B cell (primary cell): ENCODE measurements at regions not wholly inside any gene's neighbourhood (a gene's known extent, or its start where the extent isn't known, plus 50 kb on each side); places are given as distances from the start of the nearest gene placed in this dataset.

Experiments used
- ATAC-seq: fragments of 200-7000 bp; cut with Tn5 transposase; one replicate; pipeline ENCODE4 v1.10.0; 2021; ENCODE audit warnings: low read depth, mild to moderate bottlenecking, moderate number of reproducible peaks, moderate library complexity
- CTCF ChIA-PET: fragments of 350-600 bp; sonication (Branson Sonifier 250); formaldehyde crosslinking; loops from one replicate; lab custom pipeline; 2021; ENCODE audit warnings: antibody characterized with exemption, inconsistent platforms; lab: Charles Lee
- POLR2A ChIA-PET: fragments of 350-600 bp; sonication (Branson Sonifier 250); formaldehyde crosslinking; loops from one replicate; lab custom pipeline; 2021; ENCODE audit warnings: antibody characterized with exemption; lab: Charles Lee
- DNase-seq: peaks from one replicate; pipeline ENCODE4 v3.0.0; 2013
- H2AFZ ChIP-seq: 2 replicates; pipeline ENCODE4 v1.6.1; 2012; ENCODE audit warnings: mild to moderate bottlenecking, low read depth, low read length; ENCODE audit not compliant: insufficient read depth, poor library complexity, severe bottlenecking
- H3K27ac ChIP-seq, 2 donors: 1 replicate in 1 of 2; 2 replicates in 1 of 2; pipeline ENCODE4 v1.5.1; 2012 to 2013; ENCODE audit warnings: low read length in 2 of 2, mild to moderate bottlenecking in 2 of 2, moderate library complexity in 1 of 2
- H3K27me3 ChIP-seq, 4 experiments: fragments of 200-600 bp in 1 of 4; sonication (generic) in 1 of 4; replicated peaks in 1 of 4; 1 replicate in 2 of 4; 2 replicates in 2 of 4; pipeline versions ENCODE4 v1.6.1 to v1.7.0; 2013 to 2016; ENCODE audit warnings: low read length in 3 of 4, mild to moderate bottlenecking in 2 of 4, mixed read lengths in 1 of 4, moderate library complexity in 1 of 4; ENCODE audit not compliant: insufficient read depth in 4 of 4, control insufficient read depth in 3 of 4; ENCODE audit errors: control extremely low read depth in 1 of 4
- H3K36me3 ChIP-seq, 2 experiments: replicated peaks in 1 of 2; 1 replicate in 1 of 2; 2 replicates in 1 of 2; pipeline versions ENCODE4 v1.6.1 to v1.7.1; 2013; ENCODE audit warnings: low read length in 1 of 2; ENCODE audit not compliant: insufficient read depth in 2 of 2, control insufficient read depth in 1 of 2; ENCODE audit errors: control extremely low read depth in 1 of 2, extremely low read depth in 1 of 2
- H3K4me1 ChIP-seq, 2 donors: fragments of 200-600 bp in 1 of 2; sonication (generic) in 1 of 2; 1 replicate in 1 of 2; 2 replicates in 1 of 2; pipeline versions ENCODE4 v1.5.1 to v1.6.1; 2013 to 2017; ENCODE audit warnings: low read length in 2 of 2; ENCODE audit not compliant: control insufficient read depth in 2 of 2, insufficient read depth in 2 of 2
- H3K4me2 ChIP-seq: replicated peaks from 2 replicates; pipeline ENCODE3; 2012; ENCODE audit warnings: mild to moderate bottlenecking, low read depth, low read length; ENCODE audit not compliant: poor library complexity, severe bottlenecking
- H3K4me3 ChIP-seq, 5 experiments: fragments of 200-600 bp in 1 of 5; sonication (generic) in 1 of 5; 1 replicate in 3 of 5; 2 replicates in 2 of 5; pipeline versions ENCODE4 v1.5.1 to v1.7.0; 2011 to 2016; ENCODE audit warnings: low read length in 4 of 5, mild to moderate bottlenecking in 4 of 5, low read depth in 2 of 5, control low read depth in 1 of 5, moderate library complexity in 1 of 5; ENCODE audit not compliant: insufficient read depth in 1 of 5; ENCODE audit errors: control extremely low read depth in 1 of 5, extremely low read depth in 1 of 5
- H3K79me2 ChIP-seq: fragments of 200-600 bp; sonication (generic); one replicate; pipeline ENCODE4 v1.6.0; 2016; ENCODE audit warnings: low read length; ENCODE audit not compliant: control insufficient read depth, insufficient read depth
- H3K9ac ChIP-seq: fragments of 200-600 bp; sonication (generic); 2 replicates; pipeline ENCODE4 v1.6.1; 2017; ENCODE audit warnings: mild to moderate bottlenecking, low read length, moderate library complexity
- H3K9me3 ChIP-seq, 3 donors: one replicate each; pipeline versions ENCODE4 v1.6.1 to v1.7.1; 2013; ENCODE audit warnings: low read length in 2 of 3; ENCODE audit not compliant: control insufficient read depth in 2 of 3, insufficient read depth in 1 of 3; ENCODE audit errors: control extremely low read depth in 1 of 3
- H4K20me1 ChIP-seq: 2 replicates; pipeline ENCODE4 v1.6.0; 2012; ENCODE audit warnings: mild to moderate bottlenecking, low read length; ENCODE audit not compliant: insufficient read depth, control insufficient read depth, poor library complexity, severe bottlenecking
- H3K27ac Mint-ChIP-seq: one replicate; pipeline ENCODE4 v1.8.0; 2021; ENCODE audit warnings: mixed read lengths
- H3K27me3 Mint-ChIP-seq: one replicate; pipeline ENCODE4 v1.8.0; 2021; ENCODE audit warnings: mixed read lengths
- H3K4me1 Mint-ChIP-seq: one replicate; pipeline ENCODE4 v1.8.0; 2021; ENCODE audit warnings: mixed read lengths
- H3K4me3 Mint-ChIP-seq: one replicate; pipeline ENCODE4 v1.8.0; 2021; ENCODE audit warnings: mixed read lengths
- H3K9me3 Mint-ChIP-seq: one replicate; pipeline ENCODE4 v1.8.0; 2022; ENCODE audit warnings: mixed read lengths; ENCODE audit not compliant: insufficient read depth
- CTCF ChIP-seq: fragments of 200-600 bp; IDR thresholded peaks from one replicate; pipeline ENCODE4 v1.8.0; 2022; ENCODE audit warnings: antibody characterized with exemption, mild to moderate bottlenecking
- EZH2 ChIP-seq: IDR thresholded peaks from 2 replicates; pipeline ENCODE4 v1.6.1; 2012; ENCODE audit warnings: borderline replicate concordance, low read depth, mild to moderate bottlenecking, moderate library complexity, low read length; ENCODE audit not compliant: insufficient read depth, poor library complexity, severe bottlenecking
- WGBS: methylation state at CpG from one replicate; pipeline ENCODE4 v1.1.5; 2013; ENCODE audit warnings: missing lambda C conversion rate; ENCODE audit not compliant: insufficient coverage; 5-methylcytosine and 5-hydroxymethylcytosine counted together
- intact Hi-C: fragments of 100-400 bp; cut with micrococcal nuclease; formaldehyde crosslinking; loops from one replicate; pipeline ENCODE4 v1.10.0; 2022

- H3K36me3 ChIP-seq = no peaks in the 10 kb centered on the region
- H2AFZ ChIP-seq = no peak overlapping the region
- H3K4me3 ChIP-seq = no peak overlapping the region
- intact Hi-C loops = no loop called here
- no peaks in the 10 kb centered on the region for H4K20me1 ChIP-seq
- H3K9ac ChIP-seq = no peak overlapping the region
- H3K27ac ChIP-seq = no peak overlapping the region
- no peak overlapping the region for H3K27ac Mint-ChIP-seq
- H3K4me2 ChIP-seq = no peak overlapping the region
- TF ChIP-seq CTCF = no peak
- TF ChIP-seq EZH2 = no peak
- peaks cover 11% of the 10 kb centered on the region for H3K27me3 Mint-ChIP-seq
- DNase-seq (no peak), ATAC-seq (no peak)
- no CpG with 5 or more reads among the region's 3 CpGs for WGBS
- H3K9me3 Mint-ChIP-seq = no peaks in the 10 kb centered on the region
- H3K27me3 ChIP-seq = no peaks in the 10 kb centered on the region
- H3K4me1 ChIP-seq = no peaks in the 10 kb centered on the region
- H3K9me3 ChIP-seq = peaks cover 0 to 3% (median 0%) of the 10 kb centered on the region in 3 donors
- no peaks in the 10 kb centered on the region for H3K4me1 Mint-ChIP-seq
- no peaks in the 10 kb centered on the region for H3K79me2 ChIP-seq
- ChIA-PET CTCF (no interaction called here), POLR2A (no interaction called here)
- no peak overlapping the region for H3K4me3 Mint-ChIP-seq
Measured at GRCh38 chr5:173429489-173430150, 101.4 kb upstream of the STC2 start.

GRCh38 chr5:173423452-173424117 is 95.4 kb upstream of the STC2 start:
- Histone ChIP-seq H4K20me1 (no peaks in the 10 kb centered on the region), H3K9me3 (peaks cover 0 to 22% (median 8%) of the 10 kb centered on the region in 3 donors), H3K4me1 (no peaks in the 10 kb centered on the region), H3K27me3 (no peaks in the 10 kb centered on the region), H3K9ac (no peak overlapping the region), H3K4me2 (no peak overlapping the region), H3K79me2 (no peaks in the 10 kb centered on the region), H3K4me3 (no peak overlapping the region), H2AFZ (no peak overlapping the region), H3K27ac (no peak overlapping the region), H3K36me3 (no peaks in the 10 kb centered on the region)
- no peaks in the 10 kb centered on the region for H3K27me3 Mint-ChIP-seq
- ChIA-PET POLR2A (no interaction called here), CTCF (no interaction called here)
- no peak overlapping the region for H3K27ac Mint-ChIP-seq
- WGBS = 90% methylated on average over 2 of the region's 7 CpGs
- TF ChIP-seq EZH2 (no peak), CTCF (no peak)
- no peaks in the 10 kb centered on the region for H3K4me1 Mint-ChIP-seq
- intact Hi-C loops = no loop called here
- H3K9me3 Mint-ChIP-seq = peaks cover 9% of the 10 kb centered on the region
- H3K4me3 Mint-ChIP-seq = no peak overlapping the region
- DNase-seq = no peak
- no peak for ATAC-seq
